ENCODE measurements at regions not wholly inside any gene's neighbourhood (a gene's known extent, or its start where the extent isn't known, plus 50 kb on each side); places are given as distances from the start of the nearest gene placed in this dataset.

DNA sequence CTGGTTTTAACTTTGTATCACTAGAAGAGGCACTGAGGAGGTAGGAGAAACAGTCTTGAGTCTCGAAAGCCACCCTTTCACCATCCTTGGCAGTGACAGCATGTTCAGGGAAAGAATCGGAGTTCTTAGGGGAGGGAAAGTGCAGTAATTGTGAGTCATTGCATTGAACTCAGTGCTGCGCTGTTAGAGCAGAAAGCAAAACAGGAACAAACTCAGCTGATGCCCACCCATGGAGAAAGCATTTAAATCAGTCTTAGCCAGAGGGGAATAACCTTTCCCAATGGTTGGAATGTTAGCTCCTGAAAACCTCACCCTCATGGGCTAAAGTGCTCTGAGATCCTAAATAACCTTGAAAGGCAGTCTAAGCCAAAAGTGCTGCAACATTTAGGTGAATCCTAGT lies 845.6 kb upstream of the CNTNAP5 start:
- TF ChIP-seq, protein P1, sequence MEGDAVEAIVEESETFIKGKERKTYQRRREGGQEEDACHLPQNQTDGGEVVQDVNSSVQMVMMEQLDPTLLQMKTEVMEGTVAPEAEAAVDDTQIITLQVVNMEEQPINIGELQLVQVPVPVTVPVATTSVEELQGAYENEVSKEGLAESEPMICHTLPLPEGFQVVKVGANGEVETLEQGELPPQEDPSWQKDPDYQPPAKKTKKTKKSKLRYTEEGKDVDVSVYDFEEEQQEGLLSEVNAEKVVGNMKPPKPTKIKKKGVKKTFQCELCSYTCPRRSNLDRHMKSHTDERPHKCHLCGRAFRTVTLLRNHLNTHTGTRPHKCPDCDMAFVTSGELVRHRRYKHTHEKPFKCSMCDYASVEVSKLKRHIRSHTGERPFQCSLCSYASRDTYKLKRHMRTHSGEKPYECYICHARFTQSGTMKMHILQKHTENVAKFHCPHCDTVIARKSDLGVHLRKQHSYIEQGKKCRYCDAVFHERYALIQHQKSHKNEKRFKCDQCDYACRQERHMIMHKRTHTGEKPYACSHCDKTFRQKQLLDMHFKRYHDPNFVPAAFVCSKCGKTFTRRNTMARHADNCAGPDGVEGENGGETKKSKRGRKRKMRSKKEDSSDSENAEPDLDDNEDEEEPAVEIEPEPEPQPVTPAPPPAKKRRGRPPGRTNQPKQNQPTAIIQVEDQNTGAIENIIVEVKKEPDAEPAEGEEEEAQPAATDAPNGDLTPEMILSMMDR (IDR thresholded peaks at IDR 0.05; ENCODE audit: borderline replicate concordance, extremely low read depth, insufficient read depth), result no peak
- H3K27me3 ChIP-seq (ENCODE audit: control insufficient read depth, insufficient read depth, low read length), result no peaks in the 10 kb centered on the region
- H3K9me3 ChIP-seq (ENCODE audit: control insufficient read depth in 2 of 3, insufficient read depth in 1 of 3, low read length in 3 of 3), result peaks cover 0 to 4% (median 0%) of the 10 kb centered on the region in 3 donors
- H3K4me1 ChIP-seq (ENCODE audit: control insufficient read depth in 2 of 3, insufficient read depth in 2 of 3, low read depth in 1 of 3, low read length in 3 of 3), result no peaks in the 10 kb centered on the region
- no peak overlapping the region for H3K9ac ChIP-seq (ENCODE audit: low read length in 3 of 3)
- FAIRE-seq (no peak), DNase-seq (no peak)
- no peak overlapping the region for H3K27ac ChIP-seq (ENCODE audit: low read depth in 2 of 2, low read length in 2 of 2)
- intact Hi-C loops (cut with DNase I), result no loop called here
- no peak overlapping the region for H3K4me3 ChIP-seq (ENCODE audit: low read length in 3 of 3)
- H3K36me3 ChIP-seq (ENCODE audit: control insufficient read depth in 2 of 3, insufficient read depth in 3 of 3, low read length in 3 of 3), result no peaks in the 10 kb centered on the region

DNA sequence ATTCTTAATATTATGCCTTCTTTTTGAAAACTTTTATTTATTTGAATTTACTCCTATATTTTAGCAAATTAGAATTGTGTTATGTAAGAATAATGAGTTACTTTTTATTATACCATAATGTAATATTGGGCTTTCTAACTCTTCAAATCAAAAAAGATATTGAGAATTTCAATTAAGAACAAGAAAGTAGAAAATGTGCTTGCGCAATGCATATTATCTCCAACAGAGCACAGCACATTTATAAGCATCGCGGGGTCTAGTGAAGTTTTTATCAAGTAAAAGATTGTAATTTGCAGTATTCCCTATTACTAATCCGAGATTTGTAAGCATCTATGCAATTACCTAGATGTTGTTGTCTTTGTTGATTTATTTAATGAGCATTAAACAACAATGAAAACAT lies 829.1 kb upstream of the CNTNAP5 start:
- H3K9ac ChIP-seq (ENCODE audit: low read length in 3 of 3), result no peak overlapping the region
- intact Hi-C loops (cut with DNase I), result no loop called here
- DNase-seq, result no peak
- H3K27me3 ChIP-seq (ENCODE audit: control insufficient read depth, insufficient read depth, low read length), result no peaks in the 10 kb centered on the region
- H3K36me3 ChIP-seq (ENCODE audit: control insufficient read depth in 2 of 3, insufficient read depth in 3 of 3, low read length in 3 of 3), result no peaks in the 10 kb centered on the region
- H3K9me3 ChIP-seq (ENCODE audit: control insufficient read depth in 2 of 3, insufficient read depth in 1 of 3, low read length in 3 of 3), result no peaks in the 10 kb centered on the region
- FAIRE-seq, result no peak
- TF ChIP-seq, protein P1 (IDR thresholded peaks at IDR 0.05; ENCODE audit: borderline replicate concordance, extremely low read depth, insufficient read depth), result no peak
- H3K27ac ChIP-seq (ENCODE audit: low read depth in 2 of 2, low read length in 2 of 2), result no peak overlapping the region
- H3K4me3 ChIP-seq (ENCODE audit: low read length in 3 of 3), result no peak overlapping the region
- no peaks in the 10 kb centered on the region for H3K4me1 ChIP-seq (ENCODE audit: control insufficient read depth in 2 of 3, insufficient read depth in 2 of 3, low read depth in 1 of 3, low read length in 3 of 3)

GRCh38 chr2:123200035-123200434 lies 825.1 kb upstream of the CNTNAP5 start:
- DNase-seq, result no peak
- FAIRE-seq, result no peak
- Histone ChIP-seq H3K9me3 (ENCODE audit: control insufficient read depth in 2 of 3, insufficient read depth in 1 of 3, low read length in 3 of 3) (peaks cover 0 to 2% (median 0%) of the 10 kb centered on the region in 3 donors), H3K27me3 (ENCODE audit: control insufficient read depth, insufficient read depth, low read length) (no peaks in the 10 kb centered on the region), H3K36me3 (ENCODE audit: control insufficient read depth in 2 of 3, insufficient read depth in 3 of 3, low read length in 3 of 3) (no peaks in the 10 kb centered on the region), H3K4me3 (ENCODE audit: low read length in 3 of 3) (no peak overlapping the region), H3K9ac (ENCODE audit: low read length in 3 of 3) (no peak overlapping the region), H3K27ac (ENCODE audit: low read depth in 2 of 2, low read length in 2 of 2) (no peak overlapping the region), H3K4me1 (ENCODE audit: control insufficient read depth in 2 of 3, insufficient read depth in 2 of 3, low read depth in 1 of 3, low read length in 3 of 3) (no peaks in the 10 kb centered on the region)
- intact Hi-C loops (cut with DNase I), result no loop called here
- TF ChIP-seq, protein P1 (IDR thresholded peaks at IDR 0.05; ENCODE audit: borderline replicate concordance, extremely low read depth, insufficient read depth), result no peak

- H3K27ac ChIP-seq (ENCODE audit: low read depth in 2 of 2, low read length in 2 of 2), result no peak overlapping the region
- no peaks in the 10 kb centered on the region for H3K27me3 ChIP-seq (ENCODE audit: control insufficient read depth, insufficient read depth, low read length)
- peaks cover 0 to 2% (median 0%) of the 10 kb centered on the region in 3 donors for H3K9me3 ChIP-seq (ENCODE audit: control insufficient read depth in 2 of 3, insufficient read depth in 1 of 3, low read length in 3 of 3)
- DNase-seq (no peak), FAIRE-seq (no peak)
- H3K36me3 ChIP-seq (ENCODE audit: control insufficient read depth in 2 of 3, insufficient read depth in 3 of 3, low read length in 3 of 3), result no peaks in the 10 kb centered on the region
- H3K9ac ChIP-seq (ENCODE audit: low read length in 3 of 3), result no peak overlapping the region
- H3K4me3 ChIP-seq (ENCODE audit: low read length in 3 of 3), result no peak overlapping the region
- TF ChIP-seq, protein P1 (IDR thresholded peaks at IDR 0.05; ENCODE audit: borderline replicate concordance, extremely low read depth, insufficient read depth), result no peak
- H3K4me1 ChIP-seq (ENCODE audit: control insufficient read depth in 2 of 3, insufficient read depth in 2 of 3, low read depth in 1 of 3, low read length in 3 of 3), result no peaks in the 10 kb centered on the region
- intact Hi-C loops (cut with DNase I), result no loop called here
Measured at GRCh38 chr2:123207245-123207644, 817.8 kb upstream of the CNTNAP5 start.
